HEK293T (cell line): ENCODE measurements at regions not wholly inside any gene's neighbourhood (a gene's known extent, or its start where the extent isn't known, plus 50 kb on each side); places are given as distances from the start of the nearest gene placed in this dataset.

Experiments
- BHLHE40 ChIP-seq: fragments of 450-650 bp; IDR thresholded peaks from 2 replicates; pipeline ENCODE4 v1.6.1; 2016; ENCODE audit warnings: mild to moderate bottlenecking, moderate library complexity, borderline replicate concordance
- CTBP1 ChIP-seq: fragments of 450-650 bp; IDR thresholded peaks from 2 replicates; pipeline ENCODE4 v1.6.1; 2016; ENCODE audit warnings: borderline replicate concordance
- FOXM1 ChIP-seq: fragments of 450-650 bp; IDR thresholded peaks from 2 replicates; pipeline ENCODE4 v1.6.1; 2017; ENCODE audit warnings: mild to moderate bottlenecking, borderline replicate concordance
- LEF1 ChIP-seq: fragments of 450-650 bp; IDR thresholded peaks from 2 replicates; pipeline ENCODE4 v1.6.1; 2017; ENCODE audit warnings: mild to moderate bottlenecking, borderline replicate concordance
- NFRKB ChIP-seq: fragments of 450-650 bp; IDR thresholded peaks from 2 replicates; pipeline ENCODE4 v1.6.1; 2016; ENCODE audit warnings: mild to moderate bottlenecking, moderate library complexity
- SP1 ChIP-seq: fragments of 450-650 bp; IDR thresholded peaks from 2 replicates; pipeline ENCODE4 v1.6.1; 2017
- SUZ12 ChIP-seq: fragments of 450-650 bp; IDR thresholded peaks from 2 replicates; pipeline ENCODE4 v1.6.1; 2016; ENCODE audit warnings: mild to moderate bottlenecking

DNA sequence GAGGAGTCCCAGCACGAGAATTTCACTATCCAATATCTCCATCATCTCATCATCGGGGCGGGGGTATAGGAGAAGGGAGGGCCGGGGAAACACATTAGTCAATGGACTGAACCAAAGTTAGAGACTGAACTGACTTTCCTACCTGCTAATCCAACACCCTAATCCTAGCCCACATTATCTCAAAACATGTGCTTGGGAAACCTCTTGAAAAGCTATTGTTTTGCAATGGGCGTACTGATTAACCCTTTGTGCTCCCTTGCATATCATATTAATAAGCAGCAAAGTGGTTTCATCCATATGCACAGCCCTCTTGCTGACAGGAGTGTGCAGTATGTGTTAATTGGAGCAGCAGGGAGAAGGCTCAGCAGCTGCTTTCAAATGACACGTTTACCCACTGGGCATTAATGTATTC, 125.7 kb upstream of the GRIP1 start:
- TF ChIP-seq NFRKB (no peak), LEF1 (no peak), CTBP1 (no peak), SUZ12 (no peak), BHLHE40 (no peak), FOXM1 (no peak), SP1 (no peak)
